Large intestine (tissue), 3 donors: ENCODE measurements at regions not wholly inside any gene's neighbourhood (a gene's known extent, or its start where the extent isn't known, plus 50 kb on each side); places are given as distances from the start of the nearest gene placed in this dataset.
"Not testable (repeated sequence)": the region's sequence is repeated elsewhere in the genome, so short reads cannot be mapped to it uniquely, and the experiment has no call there.

ENCODE experiments used
- DNase-seq, 2 donors: peaks; one replicate each; pipeline versions ENCODE4 v3.0.0 to v3.0.0-alpha.2; 2013
- H3K27ac ChIP-seq: one replicate; pipeline ENCODE4 v1.5.1; 2013; ENCODE audit warnings: low read length
- H3K27me3 ChIP-seq: 2 replicates; pipeline ENCODE4 v1.6.1; 2013; ENCODE audit warnings: low read length; ENCODE audit not compliant: control insufficient read depth, insufficient read depth
- H3K36me3 ChIP-seq: 2 replicates; pipeline ENCODE4 v1.6.1; 2013; ENCODE audit warnings: low read length; ENCODE audit not compliant: control insufficient read depth, insufficient read depth
- H3K4me1 ChIP-seq: one replicate; pipeline ENCODE4 v1.6.1; 2013; ENCODE audit warnings: low read length; ENCODE audit not compliant: control insufficient read depth, insufficient read depth
- H3K4me3 ChIP-seq: one replicate; pipeline ENCODE4 v1.5.1; 2013; ENCODE audit warnings: low read length
- H3K9me3 ChIP-seq: one replicate; pipeline ENCODE4 v1.6.1; 2013; ENCODE audit warnings: mild to moderate bottlenecking, low read depth, low read length, moderate library complexity; ENCODE audit not compliant: control insufficient read depth
- WGBS: methylation state at CpG from one replicate; pipeline ENCODE4 v1.1.5; 2013; ENCODE audit warnings: low lambda C conversion rate; ENCODE audit not compliant: insufficient coverage; 5-methylcytosine and 5-hydroxymethylcytosine counted together

- Histone ChIP-seq H3K4me1 (no peaks in the 10 kb centered on the region), H3K36me3 (no peaks in the 10 kb centered on the region), H3K9me3 (no peaks in the 10 kb centered on the region), H3K4me3 (no peak overlapping the region), H3K27ac (no peak overlapping the region), H3K27me3 (no peaks in the 10 kb centered on the region)
- WGBS, result no CpG with 5 or more reads among the region's 6 CpGs
- no peak for DNase-seq
These were observed 692.5 kb upstream of the ZWINT start for GRCh38 chr10:57053530-57053929.

- no peak overlapping the region for H3K4me3 ChIP-seq
- no peak for DNase-seq
- no peaks in the 10 kb centered on the region for H3K36me3 ChIP-seq
- H3K27me3 ChIP-seq, result no peaks in the 10 kb centered on the region
- WGBS, result no CpG with 5 or more reads among the region's 2 CpGs
- H3K4me1 ChIP-seq, result no peaks in the 10 kb centered on the region
- H3K27ac ChIP-seq, result no peak overlapping the region
- no peaks in the 10 kb centered on the region for H3K9me3 ChIP-seq
These were observed 688.0 kb upstream of the ZWINT start for GRCh38 chr10:57049096-57049495.

- no peaks in the 10 kb centered on the region for H3K27me3 ChIP-seq
- H3K27ac ChIP-seq, result no peak overlapping the region
- H3K9me3 ChIP-seq, result no peaks in the 10 kb centered on the region
- no peak for DNase-seq
- no peaks in the 10 kb centered on the region for H3K36me3 ChIP-seq
- no peaks in the 10 kb centered on the region for H3K4me1 ChIP-seq
- WGBS, result 100% methylated on average over 1 of the region's 2 CpGs
- no peak overlapping the region for H3K4me3 ChIP-seq
These were observed 677.5 kb upstream of the ZWINT start for GRCh38 chr10:57038531-57038930.

- Histone ChIP-seq H3K27me3 (no peaks in the 10 kb centered on the region), H3K9me3 (peaks cover 3% of the 10 kb centered on the region), H3K4me1 (no peaks in the 10 kb centered on the region), H3K4me3 (no peak overlapping the region), H3K36me3 (no peaks in the 10 kb centered on the region), H3K27ac (no peak overlapping the region)
- no peak for DNase-seq
- 60% methylated on average over 1 of the region's 2 CpGs for WGBS
These were observed 674.3 kb upstream of the ZWINT start for GRCh38 chr10:57035310-57035709.

- not testable (repeated sequence) for H3K27me3 ChIP-seq, H3K9me3 ChIP-seq, H3K4me3 ChIP-seq, H3K4me1 ChIP-seq, DNase-seq, H3K27ac ChIP-seq, H3K36me3 ChIP-seq
- WGBS, result no CpG with 5 or more reads among the region's 5 CpGs
These were observed 671.2 kb upstream of the ZWINT start for GRCh38 chr10:57032301-57032700.

- no peak overlapping the region for H3K4me3 ChIP-seq
- no peaks in the 10 kb centered on the region for H3K36me3 ChIP-seq
- no peaks in the 10 kb centered on the region for H3K27me3 ChIP-seq
- H3K27ac ChIP-seq, result no peak overlapping the region
- no CpG with 5 or more reads among the region's 4 CpGs for WGBS
- H3K9me3 ChIP-seq, result peaks cover 3% of the 10 kb centered on the region
- no peaks in the 10 kb centered on the region for H3K4me1 ChIP-seq
- DNase-seq, result no peak
These were observed 670.3 kb upstream of the ZWINT start for GRCh38 chr10:57031346-57031745.

GRCh38 chr10:57026307-57026706 is 665.2 kb upstream of the ZWINT start:
- Histone ChIP-seq H3K4me3 (no peak overlapping the region), H3K4me1 (no peaks in the 10 kb centered on the region), H3K27ac (no peak overlapping the region), H3K9me3 (peaks cover 2% of the 10 kb centered on the region), H3K27me3 (no peaks in the 10 kb centered on the region), H3K36me3 (no peaks in the 10 kb centered on the region)
- DNase-seq, result no peak
- WGBS, result 100% methylated on average over 1 of the region's 1 CpG

- no peaks in the 10 kb centered on the region for H3K36me3 ChIP-seq
- H3K4me3 ChIP-seq, result no peak overlapping the region
- no peaks in the 10 kb centered on the region for H3K27me3 ChIP-seq
- H3K4me1 ChIP-seq, result no peaks in the 10 kb centered on the region
- 57% methylated on average over 1 of the region's 1 CpG for WGBS
- H3K27ac ChIP-seq, result no peak overlapping the region
- H3K9me3 ChIP-seq, result no peaks in the 10 kb centered on the region
- DNase-seq, result no peak
These were observed 662.6 kb upstream of the ZWINT start for GRCh38 chr10:57023626-57024025.

GRCh38 chr10:57018452-57018851 is 657.4 kb upstream of the ZWINT start:
- WGBS, result 86% methylated on average over 1 of the region's 1 CpG
- Histone ChIP-seq H3K4me1 (no peaks in the 10 kb centered on the region), H3K27ac (no peak overlapping the region), H3K9me3 (no peaks in the 10 kb centered on the region), H3K36me3 (no peaks in the 10 kb centered on the region), H3K4me3 (no peak overlapping the region), H3K27me3 (no peaks in the 10 kb centered on the region)
- DNase-seq, result no peak

- no peak for DNase-seq
- H3K27me3 ChIP-seq, result no peaks in the 10 kb centered on the region
- H3K9me3 ChIP-seq, result no peaks in the 10 kb centered on the region
- H3K4me3 ChIP-seq, result no peak overlapping the region
- H3K27ac ChIP-seq, result no peak overlapping the region
- H3K36me3 ChIP-seq, result no peaks in the 10 kb centered on the region
- 100% methylated on average over 1 of the region's 7 CpGs for WGBS
- no peaks in the 10 kb centered on the region for H3K4me1 ChIP-seq
These were observed 656.4 kb upstream of the ZWINT start for GRCh38 chr10:57017356-57018037.

- no peak overlapping the region for H3K27ac ChIP-seq
- DNase-seq, result no peak
- WGBS, result no CpG with 5 or more reads among the region's 13 CpGs
- no peaks in the 10 kb centered on the region for H3K27me3 ChIP-seq
- no peak overlapping the region for H3K4me3 ChIP-seq
- H3K9me3 ChIP-seq, result no peaks in the 10 kb centered on the region
- no peaks in the 10 kb centered on the region for H3K4me1 ChIP-seq
- H3K36me3 ChIP-seq, result no peaks in the 10 kb centered on the region
These were observed 654.7 kb upstream of the ZWINT start for GRCh38 chr10:57015595-57016318.
